ENCODE measurements at regions not wholly inside any gene's neighbourhood (a gene's known extent, or its start where the extent isn't known, plus 50 kb on each side); places are given as distances from the start of the nearest gene placed in this dataset.

- TF ChIP-seq, protein P1, sequence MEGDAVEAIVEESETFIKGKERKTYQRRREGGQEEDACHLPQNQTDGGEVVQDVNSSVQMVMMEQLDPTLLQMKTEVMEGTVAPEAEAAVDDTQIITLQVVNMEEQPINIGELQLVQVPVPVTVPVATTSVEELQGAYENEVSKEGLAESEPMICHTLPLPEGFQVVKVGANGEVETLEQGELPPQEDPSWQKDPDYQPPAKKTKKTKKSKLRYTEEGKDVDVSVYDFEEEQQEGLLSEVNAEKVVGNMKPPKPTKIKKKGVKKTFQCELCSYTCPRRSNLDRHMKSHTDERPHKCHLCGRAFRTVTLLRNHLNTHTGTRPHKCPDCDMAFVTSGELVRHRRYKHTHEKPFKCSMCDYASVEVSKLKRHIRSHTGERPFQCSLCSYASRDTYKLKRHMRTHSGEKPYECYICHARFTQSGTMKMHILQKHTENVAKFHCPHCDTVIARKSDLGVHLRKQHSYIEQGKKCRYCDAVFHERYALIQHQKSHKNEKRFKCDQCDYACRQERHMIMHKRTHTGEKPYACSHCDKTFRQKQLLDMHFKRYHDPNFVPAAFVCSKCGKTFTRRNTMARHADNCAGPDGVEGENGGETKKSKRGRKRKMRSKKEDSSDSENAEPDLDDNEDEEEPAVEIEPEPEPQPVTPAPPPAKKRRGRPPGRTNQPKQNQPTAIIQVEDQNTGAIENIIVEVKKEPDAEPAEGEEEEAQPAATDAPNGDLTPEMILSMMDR (IDR thresholded peaks at IDR 0.05): no peak
Observed at GRCh38 chr7:110420788-110421187, 670.1 kb upstream of the LRRN3 start.

GRCh38 chr7:110421490-110422241 lies 669.3 kb upstream of the LRRN3 start:
- TF ChIP-seq, protein P1 (IDR thresholded peaks at IDR 0.05): no peak

GRCh38 chr7:110432061-110432553 lies 658.8 kb upstream of the LRRN3 start:
- TF ChIP-seq, protein P1 (IDR thresholded peaks at IDR 0.05): no peak

GRCh38 chr7:110442381-110442837 lies 648.5 kb upstream of the LRRN3 start:
- TF ChIP-seq, protein P1 (IDR thresholded peaks at IDR 0.05): peak; percentile 81

GRCh38 chr7:110446658-110447057 lies 644.3 kb upstream of the LRRN3 start:
- TF ChIP-seq, protein P1 (IDR thresholded peaks at IDR 0.05): no peak

GRCh38 chr7:110448918-110449317 lies 642.0 kb upstream of the LRRN3 start:
- TF ChIP-seq, protein P1 (IDR thresholded peaks at IDR 0.05): no peak

GRCh38 chr7:110454713-110455112 lies 636.2 kb upstream of the LRRN3 start:
- TF ChIP-seq, protein P1 (IDR thresholded peaks at IDR 0.05): no peak

All from LNCAP (cell line).